22Rv1 (cell line): ENCODE measurements at regions not wholly inside any gene's neighbourhood (a gene's known extent, or its start where the extent isn't known, plus 50 kb on each side); places are given as distances from the start of the nearest gene placed in this dataset.

ENCODE experiments used
- H3K27ac ChIP-seq: fragments of 450-650 bp; 2 replicates; pipeline ENCODE4 v1.5.1; 2017
- ZFX ChIP-seq: fragments of 450-650 bp; IDR thresholded peaks from 2 replicates; pipeline ENCODE4 v1.6.1; 2017; ENCODE audit warnings: antibody characterized with exemption, borderline replicate concordance
- TF ChIP-seq, protein P1 (sequence below): fragments of 450-650 bp; IDR thresholded peaks from 2 replicates; pipeline ENCODE4 v1.5.1; 2017; ENCODE audit warnings: mild to moderate bottlenecking

DNA sequence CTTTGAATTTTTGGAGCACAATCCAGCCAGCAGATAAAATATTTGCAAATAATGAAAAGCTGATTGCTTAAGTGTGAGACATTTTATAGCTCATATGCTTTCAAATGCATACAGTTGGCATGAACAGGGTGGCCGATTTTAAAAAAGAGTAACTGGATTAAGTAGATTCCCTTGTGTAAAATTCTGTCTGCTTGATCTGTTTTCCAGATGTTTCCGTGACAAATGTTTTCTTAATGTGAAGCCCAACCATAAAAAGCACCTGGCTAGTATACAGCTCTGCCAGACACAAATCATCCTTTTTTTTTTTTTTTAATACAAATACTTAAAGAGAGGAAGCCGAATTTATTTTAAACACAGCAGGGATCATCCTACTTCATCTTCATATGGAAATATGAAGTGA, 440.7 kb downstream of the CCER1 start:
- H3K27ac ChIP-seq, result no peak overlapping the region
- TF ChIP-seq, protein P1, sequence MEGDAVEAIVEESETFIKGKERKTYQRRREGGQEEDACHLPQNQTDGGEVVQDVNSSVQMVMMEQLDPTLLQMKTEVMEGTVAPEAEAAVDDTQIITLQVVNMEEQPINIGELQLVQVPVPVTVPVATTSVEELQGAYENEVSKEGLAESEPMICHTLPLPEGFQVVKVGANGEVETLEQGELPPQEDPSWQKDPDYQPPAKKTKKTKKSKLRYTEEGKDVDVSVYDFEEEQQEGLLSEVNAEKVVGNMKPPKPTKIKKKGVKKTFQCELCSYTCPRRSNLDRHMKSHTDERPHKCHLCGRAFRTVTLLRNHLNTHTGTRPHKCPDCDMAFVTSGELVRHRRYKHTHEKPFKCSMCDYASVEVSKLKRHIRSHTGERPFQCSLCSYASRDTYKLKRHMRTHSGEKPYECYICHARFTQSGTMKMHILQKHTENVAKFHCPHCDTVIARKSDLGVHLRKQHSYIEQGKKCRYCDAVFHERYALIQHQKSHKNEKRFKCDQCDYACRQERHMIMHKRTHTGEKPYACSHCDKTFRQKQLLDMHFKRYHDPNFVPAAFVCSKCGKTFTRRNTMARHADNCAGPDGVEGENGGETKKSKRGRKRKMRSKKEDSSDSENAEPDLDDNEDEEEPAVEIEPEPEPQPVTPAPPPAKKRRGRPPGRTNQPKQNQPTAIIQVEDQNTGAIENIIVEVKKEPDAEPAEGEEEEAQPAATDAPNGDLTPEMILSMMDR, result no peak
- no peak for TF ChIP-seq ZFX

DNA sequence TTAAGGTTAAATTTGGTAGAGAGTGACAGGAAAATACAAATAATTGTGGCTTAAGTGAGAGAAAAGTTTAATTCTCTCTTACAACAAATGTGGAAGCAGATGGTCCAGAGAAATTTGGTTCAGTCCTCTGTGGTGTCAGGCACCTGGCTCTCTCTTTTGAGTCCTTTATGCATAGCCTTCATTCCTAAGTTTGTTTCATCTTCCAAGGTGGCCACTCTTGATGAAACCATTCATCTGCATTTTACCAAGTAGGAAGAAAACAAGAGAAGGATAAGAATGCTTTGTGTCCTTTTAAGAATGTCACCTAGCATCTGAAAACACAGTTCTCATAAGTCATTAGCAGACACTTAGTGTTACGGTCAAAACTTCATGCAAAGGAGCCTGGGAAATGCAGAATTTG, 442.5 kb downstream of the CCER1 start:
- no peak overlapping the region for H3K27ac ChIP-seq
- TF ChIP-seq, protein P1, result no peak
- TF ChIP-seq ZFX, result no peak

DNA sequence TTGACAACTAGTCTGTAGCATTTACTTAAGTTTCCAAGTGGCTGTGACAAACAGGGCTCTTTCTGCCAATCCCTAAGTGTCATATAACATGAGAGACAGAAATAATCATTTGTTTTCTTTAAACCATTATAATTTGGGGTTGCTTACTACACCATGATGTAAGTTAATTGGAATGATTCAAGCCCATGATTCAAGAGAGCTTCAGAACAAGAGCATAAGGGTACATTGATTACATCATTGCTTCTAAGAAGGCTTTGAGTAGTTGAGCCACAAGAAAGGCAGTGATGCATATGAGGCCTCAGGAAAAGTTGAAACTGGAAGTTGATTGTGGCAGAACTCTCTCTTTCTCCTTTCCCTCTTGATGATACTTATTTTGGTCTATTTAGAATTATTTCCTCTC, 444.0 kb downstream of the CCER1 start:
- no peak overlapping the region for H3K27ac ChIP-seq
- TF ChIP-seq, protein P1, result no peak
- no peak for TF ChIP-seq ZFX

DNA sequence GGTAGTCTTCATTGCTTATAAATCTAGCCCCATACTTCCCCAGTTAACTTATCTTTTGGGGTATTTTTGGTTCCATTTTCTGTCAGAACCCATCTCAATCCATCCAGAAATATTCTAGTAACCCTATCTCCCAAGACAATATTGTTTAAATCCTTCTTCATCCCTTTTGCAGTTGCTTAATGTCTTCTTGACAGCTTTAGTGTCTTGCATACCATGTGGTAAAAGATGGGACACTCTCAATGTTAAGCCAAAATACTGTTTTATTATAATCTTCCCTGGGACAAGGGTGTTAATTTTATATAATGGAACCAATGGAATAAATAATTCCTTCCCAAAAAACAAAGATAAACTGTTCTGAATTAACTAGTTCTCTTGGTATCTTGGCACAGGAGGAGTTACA, 450.2 kb downstream of the CCER1 start:
- no peak overlapping the region for H3K27ac ChIP-seq
- TF ChIP-seq ZFX, result no peak
- TF ChIP-seq, protein P1, result no peak

DNA sequence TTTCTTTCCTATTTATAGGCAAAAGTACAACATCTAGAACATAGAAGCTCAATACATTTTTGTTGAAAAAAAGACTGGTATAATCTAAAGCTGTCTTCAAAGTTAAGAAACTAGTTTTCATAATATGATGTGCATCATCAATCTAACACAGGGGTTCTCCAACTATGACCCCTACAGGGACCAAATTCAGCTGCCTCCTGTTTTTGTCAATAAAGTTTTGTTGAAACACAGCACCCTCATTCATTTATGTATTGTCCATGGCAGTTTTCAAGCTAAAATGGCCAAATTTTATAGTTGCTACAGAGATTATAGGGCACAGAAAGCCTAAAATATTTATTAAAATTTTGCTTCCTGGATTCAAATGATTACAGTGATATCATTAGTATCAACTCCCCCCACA, 452.9 kb downstream of the CCER1 start:
- H3K27ac ChIP-seq, result no peak overlapping the region
- no peak for TF ChIP-seq ZFX

DNA sequence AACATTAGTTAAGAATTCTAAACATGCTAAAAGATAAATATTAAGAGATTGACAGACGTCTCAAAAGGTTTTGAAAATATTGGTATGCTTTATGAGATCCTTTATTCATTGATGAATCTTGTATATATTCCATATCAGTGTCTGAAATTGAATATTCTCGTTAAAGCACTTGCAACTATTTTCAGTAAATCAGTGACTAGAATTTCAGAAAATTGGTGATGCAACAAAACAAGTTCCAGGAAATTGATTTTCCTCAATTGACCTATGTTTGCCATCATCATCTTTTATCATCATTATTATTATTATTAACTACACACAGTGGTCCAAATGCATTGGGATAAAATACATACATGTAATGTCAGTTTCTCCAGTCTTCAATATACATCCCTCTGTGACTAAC, 453.6 kb downstream of the CCER1 start:
- H3K27ac ChIP-seq, result no peak overlapping the region
- TF ChIP-seq, protein P1, result no peak
- TF ChIP-seq ZFX, result no peak

DNA sequence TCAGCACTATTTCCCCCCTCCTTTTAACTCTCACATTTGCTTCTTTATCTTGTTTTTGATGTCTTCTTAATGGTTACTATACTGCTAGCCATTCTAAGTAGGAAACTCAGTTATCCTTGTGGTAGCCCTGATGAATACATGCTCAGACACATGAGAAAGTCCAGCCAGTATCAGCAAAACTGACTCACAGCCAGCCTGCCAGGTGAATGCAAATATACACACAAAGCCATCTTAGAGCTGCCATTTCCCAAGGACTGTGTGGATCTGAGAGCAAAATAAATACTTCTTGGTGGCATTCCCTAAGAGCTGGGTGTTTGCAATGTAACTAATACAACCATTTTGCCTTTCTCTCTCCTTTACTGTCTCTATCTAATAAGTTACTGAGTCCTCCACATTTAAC, 455.2 kb downstream of the CCER1 start:
- TF ChIP-seq, protein P1, result no peak
- TF ChIP-seq ZFX, result no peak
- H3K27ac ChIP-seq, result no peak overlapping the region

DNA sequence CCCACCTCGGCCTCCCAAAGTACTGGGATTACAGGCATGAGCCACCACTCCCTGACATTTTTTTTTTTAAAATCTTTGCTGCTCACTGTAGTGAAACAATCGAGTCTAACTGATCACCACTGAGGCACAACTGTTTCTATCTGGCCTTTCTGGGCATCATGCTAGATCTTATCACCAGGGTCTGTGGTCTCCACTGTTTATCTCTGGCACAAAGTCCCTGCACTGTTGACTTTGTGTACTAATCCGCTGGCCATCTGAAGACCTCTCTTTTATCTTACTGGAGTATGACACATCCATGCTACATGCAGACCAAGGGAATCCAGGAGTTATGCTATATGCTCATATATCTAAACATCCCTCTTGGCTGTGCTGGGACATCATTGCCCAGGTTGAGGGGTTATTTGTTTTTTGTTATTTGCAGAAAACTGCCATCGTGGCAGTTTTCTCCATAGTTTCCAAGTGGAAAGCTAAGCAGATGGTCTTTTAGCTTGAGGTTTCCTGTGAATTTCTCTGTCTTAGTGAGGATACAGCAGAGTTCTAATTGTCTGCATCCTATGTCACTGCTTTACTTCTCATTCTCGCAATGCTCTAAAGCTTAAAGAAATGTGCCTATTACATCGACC, 456.9 kb downstream of the CCER1 start:
- no peak overlapping the region for H3K27ac ChIP-seq
- TF ChIP-seq ZFX, result no peak
- TF ChIP-seq, protein P1, result no peak
